GM12874 (cell line): ENCODE measurements at regions not wholly inside any gene's neighbourhood (a gene's known extent, or its start where the extent isn't known, plus 50 kb on each side); places are given as distances from the start of the nearest gene placed in this dataset.

Experiments
- CTCF ChIP-seq: IDR thresholded peaks from 2 replicates; pipeline ENCODE4 v1.5.1; 2011; ENCODE audit warnings: low read depth, mild to moderate bottlenecking, control low read depth, low read length, moderate library complexity; ENCODE audit not compliant: insufficient read depth

GRCh38 chr3:95246413-95246812 is 1183.6 kb downstream of the NSUN3 start:
- TF ChIP-seq CTCF: no peak

- TF ChIP-seq CTCF: no peak
These were observed 1191.2 kb downstream of the NSUN3 start for GRCh38 chr3:95254061-95254460.

- no peak for TF ChIP-seq CTCF
These were observed 1191.9 kb downstream of the NSUN3 start for GRCh38 chr3:95254758-95255157.

GRCh38 chr3:95265129-95265528 is 1202.3 kb downstream of the NSUN3 start:
- no peak for TF ChIP-seq CTCF

GRCh38 chr3:95271395-95271794 is 1208.5 kb downstream of the NSUN3 start:
- TF ChIP-seq CTCF: no peak

- no peak for TF ChIP-seq CTCF
These were observed 1209.3 kb downstream of the NSUN3 start for GRCh38 chr3:95272166-95272565.

GRCh38 chr3:95272781-95273180 is 1209.9 kb downstream of the NSUN3 start:
- no peak for TF ChIP-seq CTCF

- TF ChIP-seq CTCF: no peak
These were observed 1214.8 kb downstream of the NSUN3 start for GRCh38 chr3:95277613-95278012.
